HG03439 (cell line): ENCODE measurements at regions not wholly inside any gene's neighbourhood (a gene's known extent, or its start where the extent isn't known, plus 50 kb on each side); places are given as distances from the start of the nearest gene placed in this dataset.

Experiments used
- ATAC-seq: cut with Tn5 transposase; IDR thresholded peaks from one replicate; pipeline ENCODE4 v1.9.1; 2021; ENCODE audit warnings: mild to moderate bottlenecking, moderate library complexity; ENCODE audit not compliant: unreplicated experiment

DNA sequence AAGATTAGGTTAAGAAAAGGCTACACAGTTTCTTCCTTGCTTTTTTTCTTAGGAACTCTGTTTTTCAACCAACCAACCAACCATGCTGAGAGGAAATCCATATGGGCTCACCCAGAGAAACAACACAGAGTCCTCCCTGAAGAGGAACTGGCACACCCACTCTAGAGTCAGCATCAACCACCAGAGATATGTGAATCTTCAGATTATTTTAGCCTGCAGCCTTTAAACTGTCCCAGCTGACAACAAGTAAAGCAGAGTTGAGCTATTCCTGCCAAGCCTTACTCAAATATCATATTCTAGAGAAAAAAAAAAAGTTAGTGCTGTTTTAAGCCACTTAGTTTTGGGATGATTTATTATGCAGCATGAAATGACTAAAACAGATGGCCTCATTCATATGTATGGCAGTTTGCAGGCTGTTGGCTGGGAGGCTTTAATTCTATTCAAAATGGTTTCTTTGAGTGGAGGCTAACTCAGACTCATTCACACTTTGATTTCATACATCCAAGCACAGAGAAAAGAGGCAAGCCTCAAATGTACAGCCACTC, 1637.7 kb upstream of the LRRTM1 start:
- ATAC-seq, result no peak

GRCh38 chr2:81940266-81940955, 1635.9 kb upstream of the LRRTM1 start:
- ATAC-seq, result no peak

- no peak for ATAC-seq
Measured at GRCh38 chr2:81937944-81938343, 1633.4 kb upstream of the LRRTM1 start.

DNA sequence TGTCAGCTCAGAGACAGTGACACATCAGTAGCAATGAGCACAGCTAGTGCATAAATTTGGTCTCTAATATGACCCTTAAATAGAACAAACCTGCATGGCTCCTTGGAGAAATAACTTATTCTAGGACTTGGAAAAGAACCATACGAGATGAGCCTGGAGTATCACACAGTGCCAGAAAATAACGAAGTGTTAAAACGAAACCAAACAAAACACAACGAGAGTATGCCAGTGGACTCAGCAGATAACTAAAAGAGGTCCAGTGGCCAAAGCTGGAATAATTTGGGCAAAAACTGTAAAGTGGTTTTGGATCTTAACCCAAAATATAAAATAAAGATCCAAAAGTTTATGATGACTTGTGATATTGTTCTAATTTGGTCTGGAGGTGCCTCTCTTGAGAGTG, 1599.0 kb upstream of the LRRTM1 start:
- ATAC-seq, result no peak

GRCh38 chr2:81901017-81901416, 1596.5 kb upstream of the LRRTM1 start:
- ATAC-seq, result no peak

DNA sequence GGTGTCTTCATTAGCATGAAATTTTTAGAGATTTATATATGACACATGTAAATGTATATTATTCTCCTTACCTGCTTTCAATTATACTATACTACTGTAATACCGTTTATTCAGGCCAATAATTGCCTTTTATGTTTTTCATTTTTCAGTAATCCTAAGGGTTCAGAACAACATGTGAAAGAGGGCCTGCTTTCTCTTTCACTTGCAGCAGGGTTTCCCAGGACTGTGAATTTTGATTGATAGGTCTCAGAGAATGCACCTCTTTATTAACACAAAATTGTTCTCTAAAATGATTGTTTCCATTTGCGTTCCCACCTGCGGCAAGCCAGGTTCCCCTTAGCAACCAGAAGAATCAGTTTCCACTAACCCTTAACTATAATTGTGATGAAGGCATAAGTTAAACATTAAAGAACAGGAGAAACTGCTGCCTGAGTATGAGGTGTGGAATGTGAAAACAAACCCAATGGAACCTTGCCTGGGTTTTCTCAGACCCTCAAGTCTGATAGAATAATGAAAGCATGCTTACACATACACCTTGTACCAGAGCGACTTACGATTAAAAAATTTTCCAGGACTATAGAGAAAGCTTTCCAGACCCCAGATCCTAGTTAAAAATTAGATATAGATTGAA, 1591.2 kb upstream of the LRRTM1 start:
- ATAC-seq, result no peak

GRCh38 chr2:81894451-81894990, 1590.0 kb upstream of the LRRTM1 start:
- ATAC-seq, result no peak

- no peak for ATAC-seq
Measured at GRCh38 chr2:81876624-81877023, 1572.1 kb upstream of the LRRTM1 start.

GRCh38 chr2:81872006-81872405, 1567.5 kb upstream of the LRRTM1 start:
- no peak for ATAC-seq

DNA sequence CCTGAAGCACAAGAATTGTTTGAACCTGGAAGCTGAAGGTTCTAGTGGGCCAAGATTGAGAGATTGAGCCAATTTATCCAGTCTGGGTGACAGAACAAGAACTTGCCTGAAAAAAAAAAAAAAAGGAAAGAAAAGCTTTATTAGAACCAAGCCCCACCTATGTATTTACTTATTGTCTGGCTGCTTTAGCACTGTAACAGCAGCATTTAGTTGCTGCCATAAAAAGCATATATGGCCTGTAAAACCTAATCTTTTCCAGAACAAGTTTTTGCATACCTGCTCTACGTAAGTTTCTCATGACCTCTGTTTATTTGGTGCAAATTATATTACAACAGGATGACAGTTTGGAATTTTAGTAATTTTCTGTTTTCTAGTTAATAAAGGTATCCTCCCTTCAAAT, 1565.6 kb upstream of the LRRTM1 start:
- ATAC-seq, result no peak

DNA sequence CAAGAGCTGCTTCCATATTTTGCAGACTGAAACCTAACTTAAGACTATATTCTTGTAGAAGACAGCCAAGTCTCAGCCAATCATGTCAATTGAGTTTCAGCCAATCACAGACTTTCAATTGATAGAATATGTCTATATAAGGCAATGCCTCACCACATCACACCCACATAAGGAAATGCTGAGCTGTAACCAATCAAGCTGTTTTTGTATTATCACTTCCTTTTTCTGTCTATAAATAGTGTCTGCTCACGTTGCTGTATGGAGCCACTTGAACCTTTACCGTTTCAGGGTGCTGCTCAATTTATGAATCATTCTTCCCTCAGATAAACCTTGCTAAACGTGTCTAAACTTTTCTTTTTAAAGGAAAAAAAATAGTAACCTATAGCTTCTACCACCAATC, 1554.4 kb upstream of the LRRTM1 start:
- ATAC-seq, result no peak

DNA sequence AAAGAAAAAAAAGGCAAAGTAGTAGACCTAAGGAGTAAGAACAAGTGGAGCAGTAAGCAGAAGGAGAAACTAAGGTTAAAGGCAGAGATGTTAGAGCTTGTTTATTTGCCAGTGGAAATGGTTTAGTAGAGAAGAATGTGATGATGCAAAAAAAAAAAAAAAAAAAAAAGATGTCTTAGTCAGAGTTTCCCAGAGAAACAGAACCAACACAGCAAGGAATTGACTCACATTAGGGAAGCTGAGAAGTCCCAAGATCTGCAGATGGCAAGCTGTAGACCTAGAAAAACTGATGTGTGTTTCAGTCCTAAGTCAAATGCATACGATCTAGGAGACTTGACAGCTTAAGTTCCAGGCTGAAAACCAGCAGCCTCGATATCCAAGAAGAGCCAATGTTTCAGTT, 1548.8 kb upstream of the LRRTM1 start:
- ATAC-seq, result no peak

DNA sequence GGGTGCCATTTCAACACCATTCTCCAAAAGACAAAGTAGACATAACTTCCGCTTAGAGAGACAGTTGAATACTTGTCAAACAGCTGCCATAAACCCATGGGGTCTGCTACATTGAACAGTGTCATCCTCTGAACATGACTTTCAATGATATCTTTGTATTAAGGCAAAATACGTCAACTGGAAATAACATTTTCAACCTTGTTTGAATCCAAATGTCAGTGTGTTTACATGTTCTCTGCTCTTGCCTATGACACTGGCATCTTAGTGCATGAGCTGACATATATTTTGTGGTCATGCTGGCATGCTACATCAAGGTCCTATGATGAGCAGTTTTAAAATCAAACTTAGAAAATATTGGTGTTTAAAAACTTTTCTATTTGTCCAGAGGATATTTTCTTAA, 1548.1 kb upstream of the LRRTM1 start:
- no peak for ATAC-seq

GRCh38 chr2:81839780-81840179, 1535.2 kb upstream of the LRRTM1 start:
- no peak for ATAC-seq

DNA sequence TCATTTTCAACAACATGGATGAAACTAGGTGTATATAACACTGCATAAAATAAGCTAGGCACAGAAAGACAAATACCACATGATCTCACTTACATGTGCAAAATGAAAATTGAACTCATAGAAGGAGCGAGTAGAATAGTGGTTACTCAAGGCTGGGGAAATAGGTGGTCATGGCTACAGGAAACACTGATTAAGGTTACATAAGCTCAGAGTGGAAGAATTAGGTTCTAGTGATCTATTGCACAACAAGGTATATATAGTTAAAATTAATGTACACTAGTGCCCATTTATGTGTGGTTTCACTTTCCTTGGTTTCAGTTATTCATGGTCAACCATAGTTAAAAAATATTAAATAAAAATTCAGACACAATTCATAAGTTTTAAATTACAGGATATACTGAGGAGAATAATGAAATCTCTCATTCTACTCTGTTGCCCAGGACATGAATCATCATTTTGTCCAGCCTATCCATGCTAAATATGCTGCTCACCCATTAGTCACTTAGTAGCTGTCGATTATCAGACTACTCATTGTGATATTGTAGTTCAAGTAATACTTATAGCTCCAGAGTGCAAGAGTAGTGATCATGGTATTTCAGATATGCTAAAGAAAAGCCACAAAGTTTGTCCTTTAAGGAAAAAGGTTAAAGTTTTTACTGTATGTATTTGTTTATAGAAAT, 1530.9 kb upstream of the LRRTM1 start:
- ATAC-seq, result no peak

DNA sequence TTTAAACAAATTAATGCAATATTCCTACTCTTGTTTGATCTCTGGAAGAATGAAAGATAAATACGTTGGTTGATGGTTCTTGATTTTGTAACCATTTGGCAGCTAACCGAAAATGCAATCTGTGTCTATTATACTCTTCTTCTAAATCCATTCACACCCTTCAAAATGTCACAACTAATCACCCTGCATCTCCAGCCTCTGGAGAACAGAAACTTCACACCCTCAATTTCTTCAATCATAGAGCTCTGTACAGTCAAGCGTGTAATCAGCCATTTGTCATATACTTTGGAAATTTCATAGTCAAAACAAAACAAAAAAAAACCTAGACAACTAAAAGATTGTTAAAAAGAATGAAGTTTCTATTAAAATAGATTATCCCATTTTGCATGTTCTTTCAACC, 1482.3 kb upstream of the LRRTM1 start:
- no peak for ATAC-seq

DNA sequence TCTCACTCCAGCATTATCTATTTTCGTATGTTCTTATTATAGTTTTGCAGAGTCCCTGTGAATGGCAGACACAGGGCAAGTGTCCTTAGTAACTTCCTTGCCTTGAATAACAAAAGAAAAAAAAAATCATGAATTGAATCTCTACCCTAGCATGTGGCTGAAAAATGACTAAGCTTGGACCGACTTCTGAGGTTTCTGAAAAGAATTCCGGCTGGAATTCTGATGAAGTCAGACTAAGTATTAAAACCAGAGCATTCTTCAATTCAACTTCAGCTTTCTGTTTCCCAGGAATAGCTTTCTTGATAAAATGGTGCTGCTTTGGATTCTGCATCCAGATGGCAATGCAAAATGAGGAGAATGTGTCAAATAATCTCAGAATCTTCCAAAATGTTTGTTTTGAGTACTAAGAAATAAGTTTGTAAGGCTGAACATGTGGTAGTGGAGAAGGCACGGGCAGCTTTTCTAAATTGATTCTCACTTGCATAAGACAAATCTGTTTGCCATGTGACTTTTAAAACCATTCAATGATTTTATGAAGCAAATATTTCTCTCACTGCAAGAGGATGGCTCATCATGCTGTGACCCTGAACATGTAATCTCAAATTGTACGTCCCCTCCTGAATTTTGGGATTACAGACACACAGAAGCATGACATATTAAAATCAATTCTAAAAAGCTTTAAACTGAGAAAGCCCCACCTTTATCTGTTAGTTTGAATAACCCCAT, 1462.8 kb upstream of the LRRTM1 start:
- ATAC-seq, result no peak

DNA sequence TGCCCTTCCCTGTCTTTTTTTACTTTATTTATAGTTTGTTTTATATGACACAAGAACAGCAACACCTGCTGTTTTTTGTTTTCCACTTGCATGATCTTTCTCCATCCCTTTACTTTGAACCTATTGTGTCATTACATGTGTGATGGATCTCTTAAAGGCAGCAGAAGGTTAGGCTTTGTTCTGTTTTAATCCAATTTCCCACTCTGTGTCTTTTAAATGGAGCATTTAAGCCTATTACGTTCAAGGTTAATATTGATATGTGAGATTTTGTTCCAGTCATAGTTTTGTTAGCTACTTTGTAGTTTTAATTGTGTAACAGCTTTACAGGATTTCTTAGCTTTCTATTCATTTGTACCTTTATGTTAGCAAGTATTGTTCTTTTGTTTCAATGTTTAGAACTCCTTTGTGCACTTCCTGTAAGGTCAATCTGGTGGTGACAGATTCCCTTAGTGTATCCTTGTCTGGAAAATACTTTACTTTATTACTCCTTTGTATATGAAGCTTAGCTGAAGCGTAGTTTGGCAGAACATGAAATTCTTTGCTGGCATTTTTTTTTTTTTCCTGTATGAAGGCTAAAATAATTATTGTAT, 1443.0 kb upstream of the LRRTM1 start:
- ATAC-seq, result no peak

DNA sequence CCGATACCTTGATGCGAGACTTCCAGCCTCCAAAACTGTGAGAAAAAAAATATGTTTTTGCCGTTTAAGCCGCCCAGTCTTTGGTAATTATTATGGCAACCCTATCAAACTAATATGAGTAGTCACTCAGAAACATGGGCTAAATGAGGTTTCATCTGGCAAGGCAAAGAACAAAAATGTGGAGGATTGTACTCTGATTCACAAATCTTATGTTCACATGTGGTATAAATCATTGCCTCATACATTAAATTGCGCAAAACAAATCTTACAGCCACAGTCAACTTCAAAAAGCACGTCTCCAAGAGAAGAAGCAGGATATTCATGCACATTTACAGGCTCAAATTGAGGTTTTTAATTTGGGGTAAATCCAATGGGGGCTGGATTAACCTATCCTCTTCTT, 1435.4 kb upstream of the LRRTM1 start:
- ATAC-seq, result no peak

- no peak for ATAC-seq
Measured at GRCh38 chr2:81734981-81735380, 1430.4 kb upstream of the LRRTM1 start.

GRCh38 chr2:81714817-81715216, 1410.3 kb upstream of the LRRTM1 start:
- no peak for ATAC-seq
